HG02678 (cell line): ENCODE measurements at regions not wholly inside any gene's neighbourhood (a gene's known extent, or its start where the extent isn't known, plus 50 kb on each side); places are given as distances from the start of the nearest gene placed in this dataset.
"Not testable (repeated sequence)": the region's sequence is repeated elsewhere in the genome, so short reads cannot be mapped to it uniquely, and the experiment has no call there.

Experiments
- ATAC-seq: cut with Tn5 transposase; IDR thresholded peaks from one replicate; pipeline ENCODE4 v1.9.1; 2021; ENCODE audit warnings: mild to moderate bottlenecking, moderate library complexity; ENCODE audit not compliant: unreplicated experiment

DNA sequence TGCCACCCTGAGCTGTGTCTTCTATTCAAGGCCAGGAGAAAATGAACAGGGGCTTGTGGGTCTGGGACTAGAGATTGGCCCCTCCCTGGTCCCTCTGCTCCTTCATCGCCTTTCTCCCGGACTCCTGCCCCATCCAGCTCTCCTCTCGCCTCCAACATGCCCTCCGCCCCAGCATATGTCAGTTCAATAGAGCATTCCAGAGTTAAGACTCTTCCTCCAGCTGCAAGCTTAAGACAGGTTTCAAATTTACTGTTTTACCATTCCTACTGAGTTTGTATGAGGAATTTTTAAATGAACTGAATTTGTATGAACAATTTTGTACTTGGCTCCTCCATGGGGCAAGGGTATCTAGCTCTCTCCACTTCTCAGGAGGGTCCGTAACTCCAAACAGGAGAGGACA, 195.6 kb downstream of the TBC1D2B start:
- ATAC-seq, result no peak

DNA sequence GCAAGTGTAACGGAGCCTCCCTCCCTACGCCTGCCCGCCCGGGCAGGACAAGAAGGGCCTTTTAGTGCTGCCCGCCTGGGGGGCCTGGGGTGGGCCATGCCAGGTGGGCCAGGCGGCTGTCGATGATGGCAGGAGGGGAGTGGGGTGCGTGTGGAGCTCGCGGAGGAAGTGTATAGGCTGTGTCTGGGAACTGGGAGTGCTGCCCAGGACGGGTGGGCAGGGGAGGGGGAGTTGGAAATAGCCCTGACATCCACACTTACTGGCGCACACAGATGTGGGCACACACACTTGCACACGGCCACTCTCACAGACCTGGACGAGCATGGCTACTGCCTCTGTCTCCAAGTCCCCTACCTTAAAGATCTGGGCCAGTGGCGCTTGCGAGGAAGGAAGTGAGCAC, 196.0 kb downstream of the TBC1D2B start:
- ATAC-seq, result not testable (repeated sequence)

DNA sequence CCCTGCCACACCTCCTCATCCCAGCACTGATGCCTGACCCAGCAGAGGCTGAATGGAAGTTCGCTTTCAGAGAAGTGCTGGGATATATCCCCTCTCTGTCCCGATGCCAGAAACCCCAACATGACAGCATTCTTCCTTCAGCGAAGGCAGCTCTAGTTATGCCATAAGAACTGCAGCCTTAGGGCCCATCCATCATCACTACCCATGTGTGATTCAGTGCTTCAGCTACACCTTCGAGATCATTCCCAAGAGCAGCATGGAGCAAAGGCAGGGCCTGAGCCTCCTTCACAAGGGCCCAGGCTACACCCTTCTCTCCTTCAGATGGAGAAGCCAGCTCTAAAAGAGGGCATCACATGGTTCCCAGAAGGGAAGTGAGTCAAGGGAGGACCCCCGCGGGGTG, 198.0 kb downstream of the TBC1D2B start:
- not testable (repeated sequence) for ATAC-seq

DNA sequence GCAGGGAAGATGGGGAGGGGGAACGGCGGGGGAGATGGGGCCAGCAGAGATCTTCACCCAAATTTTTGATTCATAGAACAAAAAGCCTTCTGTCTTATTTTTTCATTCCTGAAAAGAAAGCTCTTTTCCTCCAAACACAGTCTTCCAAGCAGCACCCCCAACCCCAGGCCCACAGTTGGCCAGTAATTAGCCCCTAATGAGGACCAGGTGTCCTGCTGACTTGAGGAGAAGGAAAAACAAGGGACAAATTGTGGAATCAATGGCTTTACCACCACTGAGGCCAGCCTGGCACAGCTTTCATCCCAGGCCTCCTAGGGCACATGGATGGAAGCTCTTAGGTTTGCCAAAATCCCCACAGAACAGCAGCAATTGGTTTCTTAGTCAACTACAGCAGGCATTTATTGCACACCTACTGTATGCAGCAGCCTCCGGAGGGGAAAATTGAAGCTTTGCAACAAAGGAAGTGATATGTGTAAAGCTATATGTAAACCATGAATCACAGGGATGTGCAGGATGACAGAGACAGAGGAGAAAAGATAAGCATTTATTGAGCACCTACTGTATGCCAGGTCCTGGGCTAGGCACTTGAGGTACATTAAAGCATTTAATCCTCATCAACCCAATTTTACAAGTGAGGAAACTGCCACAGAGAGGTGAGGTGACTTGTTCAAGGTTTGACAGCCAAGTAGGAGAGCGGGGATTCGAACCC, 199.5 kb downstream of the TBC1D2B start:
- no peak for ATAC-seq

DNA sequence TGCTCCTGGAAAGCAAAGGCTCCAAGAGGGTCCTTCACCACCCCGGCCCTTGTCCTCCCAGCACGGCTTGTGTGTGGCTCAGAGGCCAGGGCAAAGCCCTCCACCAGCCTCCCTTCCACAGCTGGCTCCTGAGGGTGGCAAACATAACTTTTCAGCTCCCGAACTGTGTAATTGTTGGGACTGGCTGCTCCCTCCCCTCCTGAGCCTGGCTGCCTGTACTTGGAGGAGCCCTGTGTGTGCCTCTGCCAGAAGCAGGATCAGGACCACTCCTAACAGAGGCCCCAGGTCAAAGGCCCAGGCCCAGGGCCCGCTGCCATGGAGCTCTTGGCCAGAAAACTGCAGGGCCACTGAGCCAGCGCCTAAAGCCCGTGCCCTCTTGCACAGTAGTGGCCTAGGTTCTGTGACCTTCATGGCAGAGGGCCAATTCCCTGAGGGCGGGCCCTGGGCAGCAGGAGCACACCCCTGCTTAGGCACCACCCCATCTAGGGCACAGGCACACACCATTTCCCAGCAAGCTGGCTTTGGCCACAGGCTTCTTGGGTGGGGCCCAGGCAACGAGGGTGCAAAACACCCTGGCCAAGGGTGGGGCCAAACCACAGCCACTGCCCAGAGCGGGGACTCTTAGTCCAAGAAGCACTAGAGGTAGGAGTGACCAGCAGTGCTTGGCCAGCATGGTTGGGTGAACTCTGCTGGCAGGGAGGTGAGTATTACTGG, 201.2 kb downstream of the TBC1D2B start:
- not testable (repeated sequence) for ATAC-seq

DNA sequence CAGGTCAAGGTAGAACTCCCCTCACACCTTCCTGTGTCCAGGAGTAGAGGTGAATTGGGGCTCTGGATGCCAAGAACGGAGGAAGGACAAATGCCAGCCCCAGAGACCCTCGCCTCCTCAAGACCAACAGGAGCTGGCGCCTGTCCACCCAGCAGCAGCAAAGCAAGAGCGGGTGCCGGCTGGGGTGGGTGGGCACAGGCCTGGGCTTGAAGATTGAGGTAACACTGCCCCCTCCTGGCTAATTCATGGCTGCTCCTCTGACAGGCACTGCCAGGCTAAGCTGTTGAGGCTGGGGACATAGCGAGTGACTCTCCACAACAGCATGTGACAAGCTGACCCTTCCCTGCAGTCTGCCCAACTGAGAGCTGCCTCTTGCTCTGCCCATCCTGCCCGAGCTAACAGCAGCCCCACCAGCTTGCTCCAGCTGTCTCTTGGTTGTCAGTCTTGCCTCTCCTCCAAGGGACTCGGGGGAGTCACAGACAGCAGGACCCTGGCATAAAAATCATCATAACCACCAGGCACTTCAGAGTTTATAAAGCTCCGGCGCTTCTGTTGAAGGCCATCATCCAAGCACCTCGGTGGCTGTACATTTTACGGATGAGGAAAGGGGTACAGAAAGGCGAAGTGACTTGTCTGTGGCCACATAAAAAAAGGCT, 202.3 kb downstream of the TBC1D2B start:
- not testable (repeated sequence) for ATAC-seq

DNA sequence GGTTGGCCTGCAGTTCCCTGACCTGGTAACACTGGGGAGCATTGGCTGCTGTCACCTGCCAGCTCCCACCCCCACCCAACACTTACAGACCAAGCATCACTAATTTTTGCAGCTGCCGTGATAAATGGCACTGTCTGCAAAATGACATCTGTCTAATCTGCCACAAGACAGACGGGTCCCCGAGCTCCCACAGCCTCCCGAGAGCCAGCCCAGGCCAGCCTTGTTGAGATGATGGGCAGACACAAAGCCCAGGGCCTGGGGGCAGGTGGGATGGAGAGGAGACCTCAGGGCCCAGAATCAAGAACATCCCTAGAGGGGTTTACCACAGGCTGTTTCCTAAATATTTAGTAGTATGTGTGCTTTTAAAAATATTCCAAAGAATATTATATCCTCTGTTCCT, 203.4 kb downstream of the TBC1D2B start:
- ATAC-seq, result no peak

DNA sequence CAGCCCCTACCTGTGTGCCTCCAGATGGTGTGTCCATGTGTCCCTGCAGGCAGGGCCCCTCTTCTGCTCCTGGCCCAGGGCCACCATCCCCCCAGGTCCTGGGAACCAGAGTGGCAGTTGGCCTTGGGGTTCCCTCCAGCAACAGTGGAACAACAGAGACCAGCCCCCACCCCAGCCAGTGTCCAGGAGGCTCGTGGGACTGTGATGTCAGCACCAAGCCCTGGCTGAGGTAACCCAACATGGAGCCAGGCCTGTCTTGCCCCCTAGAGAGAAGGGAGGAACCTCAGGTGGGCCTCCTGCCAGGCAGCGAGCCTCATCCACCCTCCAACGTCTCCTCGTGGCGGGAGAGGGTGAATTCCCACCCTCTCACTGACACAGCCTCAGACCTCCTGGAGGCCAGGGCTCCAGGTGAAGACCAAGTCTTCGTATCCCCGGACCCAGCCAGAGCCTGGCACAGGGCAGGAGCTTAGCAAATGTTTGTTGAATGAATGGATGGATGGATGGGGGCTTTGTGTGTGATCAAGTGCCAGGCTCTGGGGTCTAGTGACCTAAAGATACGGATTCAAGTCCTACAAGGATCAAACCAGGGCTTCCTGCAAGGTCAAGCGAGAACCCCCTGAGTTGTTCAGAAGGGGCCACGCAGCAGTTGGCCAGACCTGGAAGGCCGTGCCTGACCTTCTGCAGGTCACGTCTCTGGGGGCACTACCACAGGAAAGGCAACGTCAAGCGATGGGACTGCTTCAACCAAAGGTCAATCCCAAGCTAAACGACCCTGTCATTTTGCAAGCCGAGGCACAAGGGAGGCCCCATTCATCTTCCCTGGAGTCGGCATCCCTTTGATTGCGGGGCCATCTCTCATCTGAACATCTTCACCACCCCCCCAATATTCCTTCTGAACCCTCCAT, 204.7 kb downstream of the TBC1D2B start:
- ATAC-seq, result not testable (repeated sequence)

DNA sequence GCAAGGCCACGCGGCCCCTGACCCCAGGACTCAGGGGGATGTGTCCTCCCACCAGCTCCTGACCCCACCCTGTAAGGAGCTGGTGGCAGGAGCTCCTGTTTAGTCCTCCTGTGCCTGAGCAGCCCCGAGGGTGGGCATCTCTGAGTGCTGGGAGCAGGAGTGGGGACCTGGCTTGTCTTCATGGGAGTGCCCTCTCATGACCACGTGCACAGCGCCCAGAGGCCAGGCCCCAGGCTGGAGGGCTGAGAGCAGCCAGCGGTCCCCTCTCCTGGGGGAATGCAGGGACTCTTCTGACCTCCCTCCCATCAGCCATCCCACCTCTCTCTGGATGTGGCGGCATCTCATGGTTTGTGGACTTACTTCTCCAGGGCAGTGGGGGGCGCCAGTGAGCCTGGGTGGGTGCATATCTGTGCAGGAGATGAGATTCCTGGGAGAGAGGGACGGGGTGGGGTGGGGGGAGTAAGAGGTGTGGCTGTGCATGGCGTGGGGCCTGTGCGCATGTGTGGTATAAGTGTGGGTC, 205.6 kb downstream of the TBC1D2B start:
- no peak for ATAC-seq

DNA sequence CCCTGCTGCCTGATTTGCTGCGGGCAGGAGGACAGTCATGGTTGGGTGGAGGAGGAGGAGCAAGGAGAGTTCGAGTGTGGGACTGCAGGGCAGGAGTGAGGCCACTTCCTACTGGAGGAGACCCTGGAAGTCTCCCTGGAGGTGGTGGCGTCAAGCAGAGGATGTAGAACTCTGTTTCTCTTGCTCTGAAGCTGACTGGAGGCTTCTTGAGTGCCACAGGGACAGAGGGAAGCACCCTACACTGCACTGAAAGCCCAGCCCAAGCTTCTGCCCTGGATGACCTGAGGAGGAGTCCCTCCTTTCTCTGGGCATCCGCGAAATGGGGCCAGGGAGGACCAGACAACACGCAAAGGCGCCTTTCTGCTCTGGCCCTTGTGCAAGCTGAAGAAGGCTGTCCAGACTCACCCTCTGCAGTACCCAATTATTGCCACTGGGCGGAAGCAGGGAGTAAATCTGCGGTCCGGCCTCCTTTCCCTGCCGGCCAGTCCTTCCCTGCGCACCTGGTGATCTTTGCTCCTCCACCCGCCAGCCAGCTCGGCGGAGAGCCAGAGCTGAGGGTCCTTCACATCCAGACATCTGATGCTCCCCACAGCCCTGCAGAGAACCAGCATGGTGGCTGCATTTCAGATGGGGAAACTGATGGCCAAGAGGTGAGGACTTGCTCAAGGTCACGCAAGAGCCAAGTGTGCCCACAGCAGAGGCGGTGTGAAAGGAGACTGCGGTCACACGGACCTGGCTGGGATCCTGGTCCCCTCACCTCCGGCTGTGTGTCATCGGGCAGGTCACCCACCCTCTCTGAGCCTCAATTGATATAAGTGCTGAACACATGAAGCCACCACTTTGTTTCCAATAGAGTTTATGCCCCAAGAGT, 207.1 kb downstream of the TBC1D2B start:
- ATAC-seq, result no peak

DNA sequence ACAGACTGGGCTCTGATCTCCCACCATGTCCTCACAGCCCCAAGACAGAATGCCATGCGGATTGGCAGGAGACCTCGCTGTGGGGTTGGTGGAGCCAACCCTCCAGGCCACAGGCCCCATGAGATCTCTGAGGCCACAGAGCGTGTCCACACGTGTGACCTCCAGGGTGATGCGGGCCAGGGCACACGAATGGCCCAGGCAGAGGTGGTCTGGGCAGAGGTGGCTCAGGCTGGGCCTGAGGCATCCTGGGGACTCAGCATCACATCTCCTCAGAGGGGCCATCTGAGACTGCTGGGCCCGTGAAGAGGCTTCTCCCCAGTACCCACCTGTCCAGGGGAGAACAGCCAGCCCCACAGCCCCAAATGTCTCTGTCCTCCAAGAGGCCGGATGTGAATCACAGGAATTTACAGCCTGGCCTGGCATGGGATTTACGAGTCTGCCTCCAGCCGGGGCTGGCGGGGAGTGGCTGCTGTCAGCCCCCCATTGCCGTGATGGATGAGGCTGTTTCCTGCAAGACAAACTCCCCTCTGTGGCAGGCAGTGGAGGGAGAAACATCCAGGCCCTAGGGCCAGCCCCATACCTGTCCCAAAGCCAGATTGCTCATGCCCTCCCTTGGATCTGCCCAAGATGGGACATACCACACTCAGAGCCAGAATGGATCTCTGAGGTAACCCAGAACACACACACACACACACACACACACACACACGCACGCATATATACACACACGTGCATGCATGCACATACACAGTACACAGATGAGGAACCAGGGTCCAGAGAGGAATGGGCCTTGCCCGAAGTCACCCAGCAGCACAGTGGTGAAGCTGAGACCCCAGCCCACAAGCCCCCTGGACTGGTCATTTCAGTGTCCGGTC, 208.3 kb downstream of the TBC1D2B start:
- ATAC-seq, result no peak

DNA sequence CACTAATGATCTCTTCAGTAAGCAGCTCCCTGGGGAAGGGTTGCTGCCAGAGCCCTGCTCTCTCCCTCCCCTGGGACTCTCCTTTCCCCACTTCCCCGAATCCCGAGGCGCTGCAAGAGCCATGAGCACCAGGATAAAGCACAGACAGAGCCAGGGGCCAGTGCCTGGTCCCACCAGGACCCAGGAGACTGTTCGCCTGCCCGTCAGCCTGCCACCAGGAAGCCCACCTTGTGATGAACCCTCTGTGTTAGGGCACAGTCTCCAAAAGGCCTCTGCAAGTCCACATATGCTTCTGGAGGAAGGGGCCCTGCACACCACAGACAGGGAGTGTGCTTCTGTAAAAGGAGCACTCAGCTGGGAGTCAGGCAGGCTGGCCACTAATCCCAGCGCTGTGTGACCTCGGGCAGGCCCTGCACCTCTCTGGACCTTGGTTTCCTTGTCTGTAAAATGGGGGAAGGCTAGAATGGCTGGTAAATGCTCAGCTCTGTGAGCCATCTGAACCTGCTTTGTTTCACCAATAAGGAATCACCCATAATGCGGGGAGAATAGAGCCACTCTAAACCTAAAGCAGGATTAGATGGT, 209.4 kb downstream of the TBC1D2B start:
- not testable (repeated sequence) for ATAC-seq

DNA sequence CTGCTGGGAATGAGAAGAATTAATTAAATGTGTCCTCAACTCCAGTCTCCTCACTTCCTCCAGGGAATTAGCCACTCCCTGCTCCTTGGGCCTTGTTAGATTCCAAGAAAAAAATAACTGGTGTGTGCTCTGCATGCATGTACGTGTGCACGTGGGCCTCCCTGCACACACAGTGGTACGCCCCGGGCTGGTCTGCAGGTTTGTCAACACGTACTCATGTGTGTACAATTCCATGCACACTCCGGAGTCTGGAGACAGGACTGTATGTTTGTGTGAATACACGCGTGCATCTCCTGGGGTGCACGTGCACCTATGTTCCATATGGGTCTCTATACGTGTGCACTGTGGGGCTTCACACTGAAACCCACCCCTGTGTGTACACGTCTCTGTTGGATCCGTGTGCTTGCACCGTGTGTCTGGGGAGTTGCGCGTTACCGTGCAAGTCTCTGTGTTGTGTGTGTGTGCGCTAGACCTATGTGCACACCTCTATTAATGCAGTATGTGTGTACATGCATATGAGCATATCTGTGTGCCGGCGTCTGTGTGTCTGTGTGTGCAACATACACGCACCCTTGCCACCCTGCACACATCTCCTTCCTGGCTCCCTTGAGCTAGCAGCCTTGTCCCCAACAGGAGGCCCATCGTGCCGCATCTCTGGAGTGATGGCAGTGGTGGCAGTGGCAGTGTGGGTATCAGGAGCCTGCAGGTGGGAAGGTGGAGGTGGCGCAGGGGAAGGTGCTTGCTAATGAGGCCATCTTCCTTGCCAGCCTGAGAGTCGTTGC, 210.1 kb downstream of the TBC1D2B start:
- no peak for ATAC-seq

DNA sequence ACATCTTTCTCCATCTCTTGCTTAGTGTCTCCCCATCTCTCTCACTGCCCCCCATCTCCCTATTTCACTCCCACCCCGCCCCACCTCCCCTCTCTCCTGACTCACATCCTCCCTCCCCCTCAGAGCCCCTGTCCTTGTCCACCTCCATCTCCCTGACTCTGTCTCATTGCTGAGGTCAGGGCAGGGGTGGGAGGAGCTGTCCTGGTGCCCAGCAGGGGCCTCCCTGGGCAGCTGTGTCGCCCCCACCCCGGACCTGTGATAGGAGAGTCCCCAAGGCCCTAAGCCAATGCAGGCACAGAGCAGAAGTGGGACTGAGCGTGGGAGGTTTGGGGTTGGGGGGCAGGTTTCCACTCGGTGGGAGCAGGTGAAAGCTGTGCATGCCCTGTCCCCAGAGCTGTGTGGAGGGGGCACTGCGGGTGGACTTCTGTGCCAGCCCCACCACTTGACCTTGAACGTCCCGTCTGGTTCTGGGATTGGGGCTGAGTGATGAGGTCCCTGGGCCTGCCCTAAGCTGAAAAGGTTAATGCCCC, 210.8 kb downstream of the TBC1D2B start:
- no peak for ATAC-seq

DNA sequence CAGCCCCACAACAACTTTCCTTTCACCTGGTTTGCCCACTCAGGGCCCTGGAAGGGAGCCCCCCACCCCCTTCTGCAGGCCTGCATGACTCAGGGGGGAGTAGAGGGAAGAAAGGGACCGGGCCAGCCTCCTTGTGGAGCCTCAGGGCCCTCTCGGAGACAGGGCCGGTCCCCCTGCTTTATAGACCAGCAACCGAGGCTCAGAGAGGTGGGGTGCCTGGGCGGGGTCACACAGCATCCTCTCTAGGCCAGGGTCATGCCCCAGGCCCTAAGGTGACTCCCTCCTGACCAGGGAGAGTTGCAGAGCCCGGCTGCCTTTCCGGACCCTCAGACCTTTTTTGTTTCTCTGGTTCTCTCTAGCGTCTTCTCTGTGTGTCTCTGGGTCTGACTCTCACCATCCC, 211.3 kb downstream of the TBC1D2B start:
- no peak for ATAC-seq

DNA sequence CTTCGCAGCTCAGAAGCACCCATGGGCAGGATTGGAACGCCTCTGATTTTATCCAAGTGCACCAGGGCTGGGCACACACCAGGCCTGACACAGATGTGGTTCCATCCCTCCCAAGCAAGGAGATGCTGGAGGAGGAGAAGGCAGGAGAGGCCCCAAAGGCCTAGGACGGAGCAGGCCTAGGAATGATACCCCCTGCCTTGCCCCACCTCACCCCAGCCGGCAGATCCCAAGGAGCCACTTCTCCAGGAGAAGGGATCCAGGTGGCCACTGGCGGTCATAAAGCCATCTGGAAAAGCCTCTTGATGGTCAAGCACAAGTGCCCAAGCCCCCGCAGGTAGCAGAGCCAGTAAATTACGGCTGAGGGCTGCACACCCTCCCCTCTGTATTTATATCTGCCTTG, 211.8 kb downstream of the TBC1D2B start:
- ATAC-seq, result no peak

DNA sequence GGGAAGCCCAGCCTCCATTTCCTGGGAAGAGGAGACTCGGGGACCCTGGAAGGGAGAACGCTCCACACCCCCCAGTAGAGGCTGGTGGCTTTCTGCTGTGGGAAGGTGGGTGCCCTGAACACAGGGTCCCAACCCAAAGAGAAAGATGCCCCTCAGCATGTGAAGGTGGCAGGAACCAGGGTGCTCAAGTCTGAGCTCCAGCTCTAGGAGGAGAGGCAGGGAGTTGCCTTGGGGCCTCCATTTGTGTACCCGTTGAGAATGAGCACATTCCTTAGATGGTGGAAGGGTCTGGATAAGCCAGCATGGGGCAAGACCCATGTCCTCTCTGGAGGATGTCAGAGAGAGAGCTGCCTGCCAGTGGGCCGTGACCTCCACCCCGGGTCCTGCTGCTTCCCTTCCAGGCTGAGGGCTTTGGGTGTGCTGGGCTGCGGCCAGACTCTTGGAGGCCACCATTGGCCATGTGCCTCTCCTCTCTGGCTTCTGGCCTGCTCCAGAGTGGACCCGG, 212.4 kb downstream of the TBC1D2B start:
- no peak for ATAC-seq
